GM12878 (cell line): ENCODE measurements at regions not wholly inside any gene's neighbourhood (a gene's known extent, or its start where the extent isn't known, plus 50 kb on each side); places are given as distances from the start of the nearest gene placed in this dataset.

Experiments used
- ATAC-seq: fragments of 200-7000 bp; cut with Tn5 transposase; 3 replicates; pipeline ENCODE4 v1.9.1; 2020; ENCODE audit warnings: mild to moderate bottlenecking, moderate library complexity
- BruUV-seq: library from RNA; stranded (reverse); fragments of 400-500 nt; replicated peaks from 2 replicates; lab custom pipeline; 2021; lab: Mats Ljungman, UMichigan
- CTCF ChIA-PET: fragments of 300-600 bp; sonication (Branson Sonifier 250); formaldehyde crosslinking; extraction: SDS; loops from one replicate; lab custom pipeline; 2021; ENCODE audit warnings: inconsistent platforms; lab: Yijun Ruan, JAX
- POLR2A ChIA-PET: fragments of 350-600 bp; formaldehyde crosslinking; extraction: SDS; loops from one replicate; lab custom pipeline; 2021; ENCODE audit warnings: inconsistent platforms; lab: Charles Lee
- RAD21 ChIA-PET: fragments of 300-600 bp; sonication (Branson Sonifier 250); formaldehyde crosslinking; loops from one replicate; lab custom pipeline; 2023; ENCODE audit warnings: antibody characterized with exemption; ENCODE audit not compliant: unreplicated experiment; lab: Charles Lee
- SMC1A ChIA-PET: fragments of 300-600 bp; sonication (Branson Sonifier 250); formaldehyde crosslinking; loops from one replicate; lab custom pipeline; 2023; ENCODE audit not compliant: unreplicated experiment, uncharacterized antibody; lab: Charles Lee
- DNase-seq: peaks from one replicate; pipeline ENCODE4 v3.0.0-alpha.2; 2011; ENCODE audit warnings: low read depth, low spot score
- FAIRE-seq: peaks from 3 replicates; lab custom pipeline; 2011; peaks lifted over from hg19 to GRCh38; lab: Jason Lieb, UNC
- H2AFZ ChIP-seq: 2 replicates; pipeline ENCODE4 v1.6.0; 2011; ENCODE audit warnings: low read depth, low read length, control low read depth; ENCODE audit not compliant: control insufficient read depth
- H3K27ac ChIP-seq: 2 replicates; pipeline ENCODE4 v1.5.1; 2011; ENCODE audit warnings: control low read depth; ENCODE audit not compliant: control insufficient read depth, insufficient read depth
- H3K27me3 ChIP-seq, 2 experiments: replicated peaks in 1 of 2; 2 replicates each; pipeline versions ENCODE4 v1.6.0 to v1.6.1; 2011; ENCODE audit warnings: low read length in 1 of 2; ENCODE audit not compliant: control insufficient read depth in 2 of 2, insufficient read depth in 2 of 2
- H3K36me3 ChIP-seq, 2 experiments: 2 replicates each; pipeline ENCODE4 v1.5.1; 2011; ENCODE audit warnings: low read length in 1 of 2; ENCODE audit not compliant: control insufficient read depth in 2 of 2, insufficient read depth in 2 of 2
- H3K4me1 ChIP-seq: 2 replicates; pipeline ENCODE4 v1.6.1; 2011; ENCODE audit warnings: mild to moderate bottlenecking, low read length, moderate library complexity, mixed read lengths; ENCODE audit not compliant: control insufficient read depth, insufficient read depth
- H3K4me2 ChIP-seq: 2 replicates; pipeline ENCODE4 v1.6.0; 2011; ENCODE audit warnings: control low read depth; ENCODE audit not compliant: control insufficient read depth, insufficient read depth
- H3K4me3 ChIP-seq: fragments of 200-600 bp; sonication (generic); 2 replicates; pipeline ENCODE4 v1.5.1; 2016
- H3K79me2 ChIP-seq: 2 replicates; pipeline ENCODE4 v1.6.0; 2011; ENCODE audit warnings: low read length; ENCODE audit not compliant: control insufficient read depth, insufficient read depth
- H3K9ac ChIP-seq: 2 replicates; pipeline ENCODE4 v1.8.0; 2011; ENCODE audit warnings: low read length, control low read depth, mixed read lengths; ENCODE audit not compliant: control insufficient read depth, insufficient read depth
- H3K9me3 ChIP-seq: replicated peaks from 3 replicates; pipeline ENCODE4 v1.5.1; 2011; ENCODE audit warnings: mild to moderate bottlenecking, low read length; ENCODE audit not compliant: control insufficient read depth, insufficient read depth
- H4K20me1 ChIP-seq: 2 replicates; pipeline ENCODE4 v1.6.0; 2011; ENCODE audit not compliant: control insufficient read depth, insufficient read depth
- BMI1 ChIP-seq: fragments of 450-650 bp; IDR thresholded peaks from 2 replicates; pipeline ENCODE4 v1.6.1; 2016; ENCODE audit warnings: mild to moderate bottlenecking, moderate library complexity, borderline replicate concordance
- CREM ChIP-seq: IDR thresholded peaks from 2 replicates; pipeline ENCODE4 v1.6.1; 2014; ENCODE audit warnings: antibody characterized with exemption, low read depth
- HDAC6 ChIP-seq: fragments of 200-600 bp; sonication (generic); IDR thresholded peaks from one replicate; pipeline ENCODE4 v1.8.0; 2017; ENCODE audit warnings: antibody characterized with exemption; ENCODE audit not compliant: unreplicated experiment
- IRF4 ChIP-seq: IDR thresholded peaks from 2 replicates; pipeline ENCODE4 v1.6.1; 2011; ENCODE audit warnings: low read depth, low read length
- IRF5 ChIP-seq: fragments of 450-650 bp; IDR thresholded peaks from 2 replicates; pipeline ENCODE4 v1.6.1; 2017; ENCODE audit warnings: borderline replicate concordance
- JUND ChIP-seq: IDR thresholded peaks from 2 replicates; pipeline ENCODE4 v1.6.1; 2012; ENCODE audit warnings: low read depth, mild to moderate bottlenecking, low read length, improper control_type of control experiment, moderate library complexity
- MEF2B ChIP-seq: fragments of 450-650 bp; IDR thresholded peaks from 2 replicates; pipeline ENCODE4 v1.6.1; 2018; ENCODE audit warnings: mild to moderate bottlenecking, moderate library complexity; ENCODE audit not compliant: partially characterized antibody, poor library complexity, severe bottlenecking
- NBN ChIP-seq: fragments of 450-650 bp; IDR thresholded peaks from 2 replicates; pipeline ENCODE4 v1.6.1; 2016
- NR2C2 ChIP-seq: IDR thresholded peaks from 2 replicates; pipeline ENCODE4 v1.6.1; 2011; ENCODE audit warnings: borderline replicate concordance, low read depth; ENCODE audit not compliant: control insufficient read depth, insufficient read length
- NRF1 ChIP-seq: conservative IDR thresholded peaks from 2 replicates; pipeline ENCODE4 v1.6.1; 2011; ENCODE audit warnings: mild to moderate bottlenecking, low read depth, low read length, improper control_type of control experiment
- PAX8 ChIP-seq: fragments of 450-650 bp; IDR thresholded peaks from 2 replicates; pipeline ENCODE4 v1.6.1; 2017; ENCODE audit warnings: mild to moderate bottlenecking, moderate library complexity
- POU2F2 ChIP-seq: IDR thresholded peaks from 3 replicates; pipeline ENCODE4 v1.6.1; 2011; ENCODE audit warnings: low read depth, mild to moderate bottlenecking, low read length, borderline replicate concordance
- TAF1 ChIP-seq: IDR thresholded peaks from 2 replicates; pipeline ENCODE4 v1.6.1; 2011; ENCODE audit warnings: mild to moderate bottlenecking, low read depth, low read length, borderline replicate concordance
- USF1 ChIP-seq: IDR thresholded peaks from 2 replicates; pipeline ENCODE4 v1.6.1; 2011; ENCODE audit warnings: borderline replicate concordance, low read depth, mild to moderate bottlenecking, moderate library complexity, mixed read lengths, low read length; ENCODE audit not compliant: insufficient read depth; ENCODE audit errors: extremely low read length
- YY1 ChIP-seq: IDR thresholded peaks from 2 replicates; pipeline ENCODE4 v1.6.1; 2011; ENCODE audit warnings: low read depth, mild to moderate bottlenecking, low read length
- ZBED1 ChIP-seq: IDR thresholded peaks from 2 replicates; pipeline ENCODE4 v1.6.1; 2016; ENCODE audit warnings: borderline replicate concordance
- ZNF274 ChIP-seq: IDR thresholded peaks from one replicate; pipeline ENCODE4 v1.8.0; 2011; ENCODE audit not compliant: insufficient read length, insufficient read depth
- ZNF622 ChIP-seq: fragments of 450-650 bp; IDR thresholded peaks from 2 replicates; pipeline ENCODE4 v1.6.1; 2017; ENCODE audit warnings: mild to moderate bottlenecking, inconsistent platforms
- in situ Hi-C: fragments of 300-500 bp; cut with MboI; formaldehyde crosslinking; loops from 9 replicates; pipeline ENCODE4 v1.14.3; 2018; ENCODE audit warnings: mixed read lengths
- intact Hi-C: fragments of 100-400 bp; cut with micrococcal nuclease; formaldehyde crosslinking; loops from one replicate; pipeline ENCODE4 v1.14.2; 2022; ENCODE audit not compliant: unreplicated experiment
- TF ChIP-seq, protein P1 (sequence below): fragments of 150-350 bp; IDR thresholded peaks from 2 replicates; pipeline ENCODE4 v1.6.1; 2014; ENCODE audit warnings: mild to moderate bottlenecking, low read depth, low read length
- TF ChIP-seq, protein P2 (sequence below): fragments of 450-650 bp; IDR thresholded peaks from 2 replicates; pipeline ENCODE4 v1.6.1; 2014; ENCODE audit warnings: mild to moderate bottlenecking

GRCh38 chr14:27187136-27187535 is 589.3 kb upstream of the NOVA1 start:
- Histone ChIP-seq H3K79me2 (no peaks in the 10 kb centered on the region), H3K4me3 (no peak overlapping the region), H3K36me3 (no peaks in the 10 kb centered on the region), H3K9ac (no peak overlapping the region), H3K4me2 (no peak overlapping the region), H2AFZ (no peak overlapping the region), H3K9me3 (no peaks in the 10 kb centered on the region), H3K4me1 (no peaks in the 10 kb centered on the region), H3K27ac (no peak overlapping the region), H4K20me1 (no peaks in the 10 kb centered on the region), H3K27me3 (no peaks in the 10 kb centered on the region)
- FAIRE-seq (no peak), DNase-seq (no peak), ATAC-seq (no peak)
- TF ChIP-seq POU2F2 (no peak), PAX8 (no peak), CREM (no peak), NR2C2 (no peak), BMI1 (no peak), ZNF622 (no peak), YY1 (no peak), USF1 (no peak), TAF1 (no peak), JUND (no peak), ZNF274 (no peak), NBN (no peak), IRF4 (no peak), HDAC6 (no peak), IRF5 (no peak), MEF2B (no peak), NRF1 (no peak), ZBED1 (no peak)
- TF ChIP-seq, protein P1, sequence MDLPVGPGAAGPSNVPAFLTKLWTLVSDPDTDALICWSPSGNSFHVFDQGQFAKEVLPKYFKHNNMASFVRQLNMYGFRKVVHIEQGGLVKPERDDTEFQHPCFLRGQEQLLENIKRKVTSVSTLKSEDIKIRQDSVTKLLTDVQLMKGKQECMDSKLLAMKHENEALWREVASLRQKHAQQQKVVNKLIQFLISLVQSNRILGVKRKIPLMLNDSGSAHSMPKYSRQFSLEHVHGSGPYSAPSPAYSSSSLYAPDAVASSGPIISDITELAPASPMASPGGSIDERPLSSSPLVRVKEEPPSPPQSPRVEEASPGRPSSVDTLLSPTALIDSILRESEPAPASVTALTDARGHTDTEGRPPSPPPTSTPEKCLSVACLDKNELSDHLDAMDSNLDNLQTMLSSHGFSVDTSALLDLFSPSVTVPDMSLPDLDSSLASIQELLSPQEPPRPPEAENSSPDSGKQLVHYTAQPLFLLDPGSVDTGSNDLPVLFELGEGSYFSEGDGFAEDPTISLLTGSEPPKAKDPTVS: no peak
- TF ChIP-seq, protein P2, sequence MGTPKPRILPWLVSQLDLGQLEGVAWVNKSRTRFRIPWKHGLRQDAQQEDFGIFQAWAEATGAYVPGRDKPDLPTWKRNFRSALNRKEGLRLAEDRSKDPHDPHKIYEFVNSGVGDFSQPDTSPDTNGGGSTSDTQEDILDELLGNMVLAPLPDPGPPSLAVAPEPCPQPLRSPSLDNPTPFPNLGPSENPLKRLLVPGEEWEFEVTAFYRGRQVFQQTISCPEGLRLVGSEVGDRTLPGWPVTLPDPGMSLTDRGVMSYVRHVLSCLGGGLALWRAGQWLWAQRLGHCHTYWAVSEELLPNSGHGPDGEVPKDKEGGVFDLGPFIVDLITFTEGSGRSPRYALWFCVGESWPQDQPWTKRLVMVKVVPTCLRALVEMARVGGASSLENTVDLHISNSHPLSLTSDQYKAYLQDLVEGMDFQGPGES: no peak
- POLR2A ChIA-PET: no interaction called here
- CTCF ChIA-PET: no interaction called here
- in situ Hi-C loops (no loop called here), intact Hi-C loops (no loop called here)
- SMC1A ChIA-PET: no interaction called here
- RAD21 ChIA-PET: no interaction called here
- no TSS peak for BruUV-seq
